HEK293 (cell line): ENCODE measurements at regions not wholly inside any gene's neighbourhood (a gene's known extent, or its start where the extent isn't known, plus 50 kb on each side); places are given as distances from the start of the nearest gene placed in this dataset.

Experiments used
- CTCF ChIA-PET: fragments of 350-600 bp; formaldehyde crosslinking; extraction: SDS; loops from one replicate; lab custom pipeline; 2021; ENCODE audit warnings: antibody characterized with exemption; lab: Yijun Ruan, JAX
- POLR2A ChIA-PET: fragments of 300-600 bp; formaldehyde crosslinking; extraction: SDS; loops from one replicate; lab custom pipeline; 2020; ENCODE audit warnings: antibody characterized with exemption, inconsistent platforms; lab: Yijun Ruan, JAX
- H3K27ac ChIP-seq: fragments of 200-500 bp; sonication (Bioruptor generic); 2 replicates; pipeline ENCODE4 v1.5.1; 2014; ENCODE audit warnings: low read depth, low read length, control low read depth, inconsistent platforms; ENCODE audit errors: extremely low read depth
- H3K36me3 ChIP-seq, 2 experiments: fragments of 200-500 bp in 1 of 2; sonication (Bioruptor generic) in 1 of 2; 1 replicate in 1 of 2; 2 replicates in 1 of 2; pipeline ENCODE4 v1.5.1; 2014 to 2017; ENCODE audit warnings: inconsistent platforms in 2 of 2, low read length in 2 of 2; ENCODE audit not compliant: control insufficient read depth in 2 of 2, insufficient read depth in 1 of 2
- H3K4me1 ChIP-seq: fragments of 200-500 bp; sonication (Bioruptor generic); 2 replicates; pipeline ENCODE4 v1.5.1; 2014; ENCODE audit warnings: mild to moderate bottlenecking, low read length, inconsistent platforms; ENCODE audit not compliant: control insufficient read depth, insufficient read depth
- H3K4me3 ChIP-seq: 2 replicates; pipeline ENCODE4 v1.5.1; 2011; ENCODE audit warnings: low read depth, mild to moderate bottlenecking, control low read depth, low read length, moderate library complexity
- H3K9me3 ChIP-seq: fragments of 200-500 bp; sonication (Bioruptor generic); 2 replicates; pipeline ENCODE4 v1.5.1; 2014; ENCODE audit warnings: low read depth, low read length, inconsistent platforms; ENCODE audit not compliant: control insufficient read depth, insufficient read depth
- FEZF1 ChIP-seq: fragments of 450-650 bp; formaldehyde crosslinking; IDR thresholded peaks from 2 replicates; pipeline ENCODE4 v1.5.1; 2016; ENCODE audit warnings: missing biosample characterization, missing genetic modification characterization
- KLF7 ChIP-seq: fragments of 450-650 bp; formaldehyde crosslinking; IDR thresholded peaks from 2 replicates; pipeline ENCODE4 v1.5.1; 2016; ENCODE audit warnings: missing biosample characterization, missing genetic modification characterization, borderline replicate concordance
- ZBTB49 ChIP-seq: fragments of 450-650 bp; formaldehyde crosslinking; IDR thresholded peaks from 2 replicates; pipeline ENCODE4 v1.5.1; 2016; ENCODE audit warnings: missing biosample characterization, missing genetic modification characterization, low read depth
- ZEB2 ChIP-seq: fragments of 450-650 bp; formaldehyde crosslinking; IDR thresholded peaks from 2 replicates; pipeline ENCODE4 v1.5.1; 2016; ENCODE audit warnings: missing biosample characterization, missing genetic modification characterization
- ZFP41 ChIP-seq: fragments of 450-650 bp; formaldehyde crosslinking; IDR thresholded peaks from 2 replicates; pipeline ENCODE4 v1.5.1; 2016; ENCODE audit warnings: missing biosample characterization, missing genetic modification characterization, borderline replicate concordance
- ZNF214 ChIP-seq: fragments of 450-650 bp; formaldehyde crosslinking; IDR thresholded peaks from 2 replicates; pipeline ENCODE4 v1.5.1; 2017; ENCODE audit warnings: missing biosample characterization, mild to moderate bottlenecking, missing genetic modification characterization, borderline replicate concordance
- ZNF302 ChIP-seq: fragments of 450-650 bp; formaldehyde crosslinking; IDR thresholded peaks from 2 replicates; pipeline ENCODE4 v1.5.1; 2016; ENCODE audit warnings: missing biosample characterization, missing genetic modification characterization, low read depth
- ZNF416 ChIP-seq: fragments of 450-650 bp; formaldehyde crosslinking; IDR thresholded peaks from 2 replicates; pipeline ENCODE4 v1.5.1; 2016; ENCODE audit warnings: missing biosample characterization, missing genetic modification characterization
- ZNF530 ChIP-seq: fragments of 450-650 bp; formaldehyde crosslinking; IDR thresholded peaks from 2 replicates; pipeline ENCODE4 v1.5.1; 2016; ENCODE audit warnings: low read depth, missing biosample characterization, missing genetic modification characterization
- ZNF626 ChIP-seq: fragments of 450-650 bp; sonication (Bioruptor Pico); formaldehyde crosslinking; IDR thresholded peaks from 2 replicates; pipeline ENCODE4 v1.5.1; 2018; ENCODE audit warnings: missing biosample characterization, missing genetic modification characterization, inconsistent platforms
- ZNF701 ChIP-seq: fragments of 450-650 bp; formaldehyde crosslinking; IDR thresholded peaks from 2 replicates; pipeline ENCODE4 v1.5.1; 2016; ENCODE audit warnings: missing biosample characterization, missing genetic modification characterization
- ZNF76 ChIP-seq: fragments of 450-650 bp; formaldehyde crosslinking; IDR thresholded peaks from 2 replicates; pipeline ENCODE4; 2016; ENCODE audit warnings: low read depth, missing biosample characterization, missing genetic modification characterization, borderline replicate concordance
- ZNF777 ChIP-seq: fragments of 450-650 bp; formaldehyde crosslinking; IDR thresholded peaks from 2 replicates; pipeline ENCODE4 v1.5.1; 2017; ENCODE audit warnings: missing biosample characterization, missing genetic modification characterization, borderline replicate concordance
- TF ChIP-seq, protein P1 (sequence below): fragments of 450-650 bp; formaldehyde crosslinking; conservative IDR thresholded peaks from 2 replicates; pipeline ENCODE4 v1.5.1; 2016; ENCODE audit warnings: low read depth, missing biosample characterization, missing genetic modification characterization
- TF ChIP-seq, protein P2 (sequence below): fragments of 450-650 bp; formaldehyde crosslinking; IDR thresholded peaks from 2 replicates; pipeline ENCODE4 v1.5.1; 2016; ENCODE audit warnings: missing biosample characterization, missing genetic modification characterization

GRCh38 chr14:25472700-25473099, 422.8 kb upstream of the STXBP6 start (continued):
- no peak for TF ChIP-seq ZFP41
- no peak for TF ChIP-seq ZNF302 (tag by site-specific recombination)
- TF ChIP-seq, protein P1, sequence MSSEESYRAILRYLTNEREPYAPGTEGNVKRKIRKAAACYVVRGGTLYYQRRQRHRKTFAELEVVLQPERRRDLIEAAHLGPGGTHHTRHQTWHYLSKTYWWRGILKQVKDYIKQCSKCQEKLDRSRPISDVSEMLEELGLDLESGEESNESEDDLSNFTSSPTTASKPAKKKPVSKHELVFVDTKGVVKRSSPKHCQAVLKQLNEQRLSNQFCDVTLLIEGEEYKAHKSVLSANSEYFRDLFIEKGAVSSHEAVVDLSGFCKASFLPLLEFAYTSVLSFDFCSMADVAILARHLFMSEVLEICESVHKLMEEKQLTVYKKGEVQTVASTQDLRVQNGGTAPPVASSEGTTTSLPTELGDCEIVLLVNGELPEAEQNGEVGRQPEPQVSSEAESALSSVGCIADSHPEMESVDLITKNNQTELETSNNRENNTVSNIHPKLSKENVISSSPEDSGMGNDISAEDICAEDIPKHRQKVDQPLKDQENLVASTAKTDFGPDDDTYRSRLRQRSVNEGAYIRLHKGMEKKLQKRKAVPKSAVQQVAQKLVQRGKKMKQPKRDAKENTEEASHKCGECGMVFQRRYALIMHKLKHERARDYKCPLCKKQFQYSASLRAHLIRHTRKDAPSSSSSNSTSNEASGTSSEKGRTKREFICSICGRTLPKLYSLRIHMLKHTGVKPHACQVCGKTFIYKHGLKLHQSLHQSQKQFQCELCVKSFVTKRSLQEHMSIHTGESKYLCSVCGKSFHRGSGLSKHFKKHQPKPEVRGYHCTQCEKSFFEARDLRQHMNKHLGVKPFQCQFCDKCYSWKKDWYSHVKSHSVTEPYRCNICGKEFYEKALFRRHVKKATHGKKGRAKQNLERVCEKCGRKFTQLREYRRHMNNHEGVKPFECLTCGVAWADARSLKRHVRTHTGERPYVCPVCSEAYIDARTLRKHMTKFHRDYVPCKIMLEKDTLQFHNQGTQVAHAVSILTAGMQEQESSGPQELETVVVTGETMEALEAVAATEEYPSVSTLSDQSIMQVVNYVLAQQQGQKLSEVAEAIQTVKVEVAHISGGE (tag by site-specific recombination), result no peak
- no peak for TF ChIP-seq ZNF626 (tag by site-specific recombination)
- TF ChIP-seq ZNF416 (tag by site-specific recombination), result no peak
- TF ChIP-seq ZNF76, result no peak

- no peaks in the 10 kb centered on the region for H3K36me3 ChIP-seq
- TF ChIP-seq FEZF1 (tag by site-specific recombination) (no peak), ZNF530 (tag by site-specific recombination) (no peak), ZNF214 (tag by site-specific recombination) (no peak), ZEB2 (tag by site-specific recombination) (no peak)
- H3K27ac ChIP-seq, result no peak overlapping the region
- H3K9me3 ChIP-seq, result no peaks in the 10 kb centered on the region
- no peak overlapping the region for H3K4me3 ChIP-seq
- ChIA-PET POLR2A (no interaction called here), CTCF (interaction anchor here (0.7 kb wide), 1 partner anchor 1343 kb away, joined by 3 read pairs; no protein-coding TSS in a partner anchor)
- no peaks in the 10 kb centered on the region for H3K4me1 ChIP-seq
Measured at GRCh38 chr14:25464772-25465171, 414.8 kb upstream of the STXBP6 start.

GRCh38 chr14:25464078-25464477, 414.1 kb upstream of the STXBP6 start:
- ChIA-PET CTCF (no interaction called here), POLR2A (no interaction called here)
- no peak overlapping the region for H3K4me3 ChIP-seq
- H3K27ac ChIP-seq, result no peak overlapping the region
- H3K9me3 ChIP-seq, result no peaks in the 10 kb centered on the region
- TF ChIP-seq ZNF777, result no peak
- no peak for TF ChIP-seq ZNF701 (tag by site-specific recombination)
- TF ChIP-seq, protein P1 (tag by site-specific recombination), result no peak
- no peaks in the 10 kb centered on the region for H3K4me1 ChIP-seq
- no peaks in the 10 kb centered on the region for H3K36me3 ChIP-seq

- no peak overlapping the region for H3K27ac ChIP-seq
- H3K36me3 ChIP-seq, result no peaks in the 10 kb centered on the region
- no peak overlapping the region for H3K4me3 ChIP-seq
- H3K4me1 ChIP-seq, result no peaks in the 10 kb centered on the region
- ChIA-PET POLR2A (no interaction called here), CTCF (no interaction called here)
- H3K9me3 ChIP-seq, result no peaks in the 10 kb centered on the region
- TF ChIP-seq, protein P2, sequence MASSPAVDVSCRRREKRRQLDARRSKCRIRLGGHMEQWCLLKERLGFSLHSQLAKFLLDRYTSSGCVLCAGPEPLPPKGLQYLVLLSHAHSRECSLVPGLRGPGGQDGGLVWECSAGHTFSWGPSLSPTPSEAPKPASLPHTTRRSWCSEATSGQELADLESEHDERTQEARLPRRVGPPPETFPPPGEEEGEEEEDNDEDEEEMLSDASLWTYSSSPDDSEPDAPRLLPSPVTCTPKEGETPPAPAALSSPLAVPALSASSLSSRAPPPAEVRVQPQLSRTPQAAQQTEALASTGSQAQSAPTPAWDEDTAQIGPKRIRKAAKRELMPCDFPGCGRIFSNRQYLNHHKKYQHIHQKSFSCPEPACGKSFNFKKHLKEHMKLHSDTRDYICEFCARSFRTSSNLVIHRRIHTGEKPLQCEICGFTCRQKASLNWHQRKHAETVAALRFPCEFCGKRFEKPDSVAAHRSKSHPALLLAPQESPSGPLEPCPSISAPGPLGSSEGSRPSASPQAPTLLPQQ (tag by site-specific recombination), result no peak
- TF ChIP-seq ZBTB49 (no peak), KLF7 (tag by site-specific recombination) (no peak)
Measured at GRCh38 chr14:25463480-25463879, 413.5 kb upstream of the STXBP6 start.
